ENCODE measurements at regions not wholly inside any gene's neighbourhood (a gene's known extent, or its start where the extent isn't known, plus 50 kb on each side); places are given as distances from the start of the nearest gene placed in this dataset.

DNA sequence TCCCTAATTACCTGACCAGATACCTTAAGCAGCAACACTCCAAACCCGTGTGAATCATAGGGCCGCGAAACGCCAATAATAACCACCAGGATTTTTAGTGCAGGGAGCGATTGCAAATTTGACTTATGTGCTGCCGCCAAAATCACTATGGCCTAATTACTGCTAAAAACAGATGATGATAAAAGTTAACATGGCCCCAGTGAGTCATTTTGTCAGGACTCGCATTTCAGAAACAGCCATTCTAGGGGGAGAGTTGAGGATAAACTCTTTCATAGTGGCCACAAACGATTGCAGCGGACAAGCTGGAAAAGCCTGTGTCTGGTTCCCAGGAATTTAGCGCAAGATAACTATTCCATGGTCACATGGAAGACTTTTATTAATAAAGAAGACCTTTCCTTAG is 103.4 kb downstream of the HLX start:
- no peak for DNase-seq (ENCODE audit: low read depth in 2 of 2)

GRCh38 chr1:220983877-220984635 is 104.8 kb downstream of the HLX start:
- DNase-seq (ENCODE audit: low read depth in 2 of 2), result no peak

GRCh38 chr1:220990427-220991339 is 111.4 kb downstream of the HLX start:
- DNase-seq (ENCODE audit: low read depth in 2 of 2), result no peak

DNA sequence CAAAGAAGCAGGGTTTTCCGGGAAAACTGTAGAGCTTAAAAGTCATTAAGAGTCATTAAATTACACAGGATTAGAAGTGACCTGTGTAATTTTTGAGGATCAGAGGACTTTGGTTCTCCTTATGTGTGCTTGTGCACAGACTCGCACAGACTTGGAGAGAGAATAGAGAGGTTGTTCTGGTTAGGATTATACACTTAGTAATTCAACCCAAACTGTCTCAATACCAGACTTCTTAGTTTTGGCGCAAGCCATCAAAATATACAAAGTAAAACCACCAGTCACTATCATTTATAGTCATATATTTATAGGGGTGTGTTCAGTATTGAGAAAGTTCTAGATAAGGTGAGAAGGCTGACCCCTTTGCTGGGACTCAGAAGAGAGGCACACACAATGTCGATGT is 112.3 kb downstream of the HLX start:
- no peak for DNase-seq (ENCODE audit: low read depth in 2 of 2)

DNA sequence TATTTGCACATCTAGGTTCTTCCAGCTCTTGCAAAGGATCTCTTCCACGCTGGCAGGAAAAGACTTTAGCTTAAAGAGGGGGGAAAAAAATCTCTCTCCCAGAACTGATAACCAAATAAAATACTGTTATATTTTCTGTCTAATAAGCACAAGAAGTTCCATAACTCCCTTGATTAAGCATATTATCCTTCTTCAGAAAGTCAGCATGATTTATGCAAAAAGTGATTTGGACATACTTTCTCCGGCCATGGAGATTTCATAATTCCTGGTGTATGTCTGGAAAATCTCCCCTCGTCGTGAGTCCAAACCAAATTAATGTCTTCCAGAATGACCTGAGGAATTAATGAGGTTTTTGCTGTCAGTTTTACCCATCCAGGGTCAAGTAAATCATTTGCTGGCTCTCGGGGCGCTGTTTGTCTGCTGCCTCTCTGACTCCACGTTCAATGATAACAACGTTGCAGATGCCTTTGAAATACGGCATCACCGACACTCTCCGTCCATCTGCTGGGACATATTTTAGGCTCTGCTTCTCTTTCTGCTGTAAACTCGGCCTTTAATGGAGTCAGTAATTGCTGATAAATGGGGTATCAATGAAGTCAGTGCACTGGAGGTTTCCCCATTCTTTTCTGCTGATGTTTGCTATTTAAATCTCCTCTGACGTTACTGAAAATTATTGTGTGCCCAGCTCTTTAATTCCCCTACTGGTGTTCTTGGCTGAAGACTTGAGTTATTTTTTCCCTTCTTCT is 112.9 kb downstream of the HLX start:
- no peak for DNase-seq (ENCODE audit: low read depth in 2 of 2)

GRCh38 chr1:220992705-220993052 is 113.4 kb downstream of the HLX start:
- DNase-seq (ENCODE audit: low read depth in 2 of 2), result no peak

- no peak for DNase-seq (ENCODE audit: low read depth in 2 of 2)
Observed at GRCh38 chr1:220994671-220995070, 115.4 kb downstream of the HLX start.

DNA sequence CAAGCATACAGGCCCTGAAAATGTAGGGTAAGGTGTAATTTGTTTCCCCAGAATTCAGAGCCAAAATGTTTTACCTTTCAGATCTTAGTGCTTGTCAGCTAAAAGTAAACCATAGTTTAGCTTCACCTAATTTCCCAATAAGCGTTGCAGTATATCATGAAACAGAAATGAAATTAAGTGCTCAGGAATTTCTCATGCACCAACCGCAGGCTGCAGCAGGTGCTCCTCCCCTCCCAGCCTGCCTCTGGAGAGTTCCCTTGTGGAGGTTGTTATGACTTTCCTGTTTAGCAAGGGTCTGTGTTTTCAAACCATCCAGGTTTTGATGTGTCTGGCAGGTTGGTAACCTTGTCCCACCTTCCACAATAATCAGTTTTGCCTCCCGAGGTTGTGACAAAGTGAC is 118.5 kb downstream of the HLX start:
- no peak for DNase-seq (ENCODE audit: low read depth in 2 of 2)

- DNase-seq (ENCODE audit: low read depth in 2 of 2), result no peak
Observed at GRCh38 chr1:220999872-221000863, 120.9 kb downstream of the HLX start.

- DNase-seq (ENCODE audit: low read depth in 2 of 2), result no peak
Observed at GRCh38 chr1:221001167-221001566, 121.9 kb downstream of the HLX start.

DNA sequence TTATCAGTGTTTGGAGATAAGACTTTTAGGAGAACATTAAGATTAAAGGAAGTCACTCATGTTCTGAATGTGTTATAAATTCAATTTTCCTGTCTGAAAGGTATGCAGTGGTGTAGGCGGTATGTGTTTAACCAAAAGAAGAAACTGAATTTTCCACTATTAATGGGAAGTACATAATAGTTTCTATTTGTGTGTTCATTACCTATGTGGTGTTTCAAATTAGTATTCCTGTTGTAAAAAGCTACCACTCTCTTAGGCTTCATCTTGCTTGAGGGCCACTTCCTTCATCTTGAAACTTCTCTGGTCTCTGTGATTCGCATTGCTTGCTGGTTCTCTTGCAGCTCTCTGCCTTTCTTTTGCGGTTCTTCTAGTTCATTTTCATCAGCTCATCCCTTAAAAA is 123.4 kb downstream of the HLX start:
- DNase-seq (ENCODE audit: low read depth in 2 of 2), result no peak

- DNase-seq (ENCODE audit: low read depth in 2 of 2), result no peak
Observed at GRCh38 chr1:221011145-221011544, 131.9 kb downstream of the HLX start.

GRCh38 chr1:221012120-221012519 is 132.9 kb downstream of the HLX start:
- no peak for DNase-seq (ENCODE audit: low read depth in 2 of 2)

DNA sequence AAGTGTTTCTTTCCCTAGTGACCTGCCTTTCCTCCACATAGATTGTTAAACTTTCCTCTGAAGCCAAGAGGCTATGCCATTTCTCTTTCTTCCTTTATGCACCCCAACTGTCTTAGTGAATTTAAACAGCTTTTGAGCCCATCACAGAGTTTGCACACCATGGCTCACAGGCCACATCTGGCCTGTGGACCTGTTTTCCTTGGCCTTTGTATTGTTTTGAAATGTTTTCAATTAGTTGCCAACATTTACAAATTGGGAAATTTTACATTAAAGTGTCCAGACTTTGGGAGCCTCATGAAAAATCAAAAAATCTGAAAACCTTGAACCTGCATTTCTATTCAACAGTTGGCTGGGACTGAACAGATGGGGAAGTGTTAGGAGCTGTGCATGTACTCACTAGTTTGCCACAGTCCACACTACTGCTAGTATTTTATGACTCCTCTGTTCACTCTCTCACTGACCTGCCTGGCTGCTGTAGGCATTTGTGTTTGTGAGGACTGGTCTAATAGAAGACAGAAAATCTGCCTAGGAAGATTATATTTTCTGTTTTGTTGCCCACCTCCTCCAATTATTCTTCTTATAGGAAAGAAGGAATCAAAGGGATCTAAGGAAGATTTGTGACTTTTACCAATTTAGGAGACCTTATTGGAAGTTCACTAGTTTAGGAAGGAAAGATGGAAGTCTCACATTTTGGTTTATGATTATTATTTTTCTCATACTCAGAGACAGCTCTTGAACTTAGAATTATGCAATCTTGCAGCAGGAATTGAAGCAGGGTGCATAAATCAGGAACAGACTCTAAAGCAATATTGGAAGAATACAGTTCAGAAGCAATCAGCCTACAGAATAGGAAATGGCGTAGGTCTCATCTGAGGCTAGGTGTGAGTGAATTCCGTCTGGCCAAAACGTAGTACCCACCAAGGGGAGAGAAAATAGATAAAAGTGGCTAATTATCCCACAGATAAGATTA is 134.7 kb downstream of the HLX start:
- no peak for DNase-seq (ENCODE audit: low read depth in 2 of 2)

GRCh38 chr1:221015159-221015790 is 136.0 kb downstream of the HLX start:
- DNase-seq (ENCODE audit: low read depth in 2 of 2), result no peak

DNA sequence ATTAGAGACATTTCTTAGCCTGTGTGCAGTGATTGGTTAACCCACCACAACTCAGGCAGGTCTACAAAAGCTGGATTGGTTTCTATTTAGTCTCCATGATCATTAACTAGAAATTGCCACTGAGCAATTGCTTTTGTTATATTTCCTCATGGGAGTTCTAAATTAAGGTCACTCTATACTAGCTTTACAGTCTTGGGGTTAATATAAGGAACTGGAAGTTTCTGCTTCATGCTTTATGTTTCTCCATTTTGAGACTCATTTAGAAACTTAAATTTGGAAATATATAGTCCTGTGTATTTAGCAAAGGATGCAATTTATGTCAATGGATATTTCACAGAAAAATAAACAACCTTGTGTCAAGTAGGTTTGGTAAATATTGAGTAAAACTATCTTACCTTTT is 137.5 kb downstream of the HLX start:
- no peak for DNase-seq (ENCODE audit: low read depth in 2 of 2)

GRCh38 chr1:221018414-221018813 is 139.2 kb downstream of the HLX start:
- DNase-seq (ENCODE audit: low read depth in 2 of 2), result no peak

GRCh38 chr1:221022331-221022730 is 143.1 kb downstream of the HLX start:
- DNase-seq (ENCODE audit: low read depth in 2 of 2), result no peak

DNA sequence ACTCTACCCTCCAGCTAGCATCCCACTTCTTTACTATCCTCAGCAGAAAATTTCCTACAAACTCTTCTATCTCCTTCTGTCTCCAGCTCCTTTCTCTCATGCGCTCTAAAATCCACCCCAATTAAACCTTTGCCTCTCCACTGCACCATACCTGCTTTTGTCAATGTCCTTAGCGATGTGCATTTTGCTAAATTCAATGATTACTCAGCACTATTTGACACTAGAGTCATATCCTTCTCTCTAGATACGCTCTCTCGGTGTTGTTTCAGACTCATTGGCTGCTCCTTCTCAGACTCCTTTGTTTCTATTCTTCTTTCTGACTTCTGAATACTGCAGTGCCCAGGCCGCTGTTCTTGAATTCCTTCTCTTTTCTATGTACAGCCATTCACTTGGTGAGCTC is 144.2 kb downstream of the HLX start:
- DNase-seq (ENCODE audit: low read depth in 2 of 2), result no peak

- no peak for DNase-seq (ENCODE audit: low read depth in 2 of 2)
Observed at GRCh38 chr1:221025501-221025900, 146.3 kb downstream of the HLX start.
